A673 (cell line): ENCODE measurements at regions not wholly inside any gene's neighbourhood (a gene's known extent, or its start where the extent isn't known, plus 50 kb on each side); places are given as distances from the start of the nearest gene placed in this dataset.

Experiments
- BruUV-seq: library from RNA; stranded (reverse); fragments of 400-500 nt; replicated peaks from 2 replicates; lab custom pipeline; 2021; lab: Mats Ljungman, UMichigan
- CTCF ChIA-PET: fragments of 300-600 bp; sonication (Branson Sonifier 250); formaldehyde crosslinking; loops from one replicate; lab custom pipeline; 2022; ENCODE audit warnings: antibody characterized with exemption; lab: Charles Lee
- POLR2A ChIA-PET: fragments of 300-600 bp; sonication (Branson Sonifier 250); formaldehyde crosslinking; loops from one replicate; lab custom pipeline; 2022; ENCODE audit warnings: antibody characterized with exemption; ENCODE audit not compliant: low non-redundant PET; lab: Charles Lee
- DNase-seq: peaks from one replicate; pipeline ENCODE4 v3.0.0-alpha.2; 2015; ENCODE audit warnings: low spot score
- H3K27ac ChIP-seq: fragments of 200-600 bp; sonication (generic); 2 replicates; pipeline ENCODE4 v1.5.1; 2016; ENCODE audit warnings: mixed run types, low read depth, mild to moderate bottlenecking, mixed read lengths, antibody characterized with exemption, low read length; ENCODE audit not compliant: poor library complexity, severe bottlenecking
- H3K27me3 ChIP-seq: fragments of 200-600 bp; sonication (generic); replicated peaks from 2 replicates; pipeline ENCODE4 v1.6.1; 2017; ENCODE audit warnings: mixed run types, low read depth, mild to moderate bottlenecking, mixed read lengths, antibody characterized with exemption, low read length; ENCODE audit not compliant: insufficient read depth, poor library complexity
- H3K36me3 ChIP-seq: fragments of 200-600 bp; sonication (generic); 2 replicates; pipeline ENCODE4 v1.6.1; 2016; ENCODE audit warnings: mixed run types, mild to moderate bottlenecking, mixed read lengths, antibody characterized with exemption, low read length; ENCODE audit not compliant: insufficient read depth, poor library complexity, severe bottlenecking
- H3K4me1 ChIP-seq: fragments of 200-600 bp; sonication (generic); 2 replicates; pipeline ENCODE4 v1.6.1; 2017; ENCODE audit warnings: mixed run types, mild to moderate bottlenecking, mixed read lengths, antibody characterized with exemption, low read length; ENCODE audit not compliant: insufficient read depth, poor library complexity, severe bottlenecking
- H3K4me3 ChIP-seq: fragments of 200-600 bp; sonication (generic); 2 replicates; pipeline ENCODE4 v1.5.1; 2016; ENCODE audit warnings: low read depth, mixed run types, mild to moderate bottlenecking, mixed read lengths, low read length; ENCODE audit not compliant: poor library complexity, severe bottlenecking
- H3K9me3 ChIP-seq: fragments of 200-600 bp; sonication (generic); 2 replicates; pipeline ENCODE4 v1.6.1; 2016; ENCODE audit warnings: mixed run types, low read depth, mild to moderate bottlenecking, mixed read lengths, antibody characterized with exemption, low read length; ENCODE audit not compliant: poor library complexity, severe bottlenecking
- EZH2 ChIP-seq: fragments of 200-600 bp; sonication (generic); IDR thresholded peaks from 2 replicates; pipeline ENCODE4 v1.6.1; 2017; ENCODE audit warnings: borderline replicate concordance, low read depth, mild to moderate bottlenecking, mixed read lengths, antibody characterized with exemption, low read length; ENCODE audit not compliant: poor library complexity, severe bottlenecking
- intact Hi-C: fragments of 100-400 bp; cut with micrococcal nuclease; formaldehyde crosslinking; loops from one replicate; pipeline ENCODE4 v1.10.0; 2022; ENCODE audit not compliant: unreplicated experiment
- TF ChIP-seq, protein P1 (sequence below): fragments of 300-800, 200-600 bp; sonication (generic); conservative IDR thresholded peaks from 2 replicates; pipeline ENCODE4 v1.5.1; 2017; ENCODE audit warnings: low read depth, mild to moderate bottlenecking, antibody characterized with exemption, low read length, moderate library complexity, mixed read lengths

DNA sequence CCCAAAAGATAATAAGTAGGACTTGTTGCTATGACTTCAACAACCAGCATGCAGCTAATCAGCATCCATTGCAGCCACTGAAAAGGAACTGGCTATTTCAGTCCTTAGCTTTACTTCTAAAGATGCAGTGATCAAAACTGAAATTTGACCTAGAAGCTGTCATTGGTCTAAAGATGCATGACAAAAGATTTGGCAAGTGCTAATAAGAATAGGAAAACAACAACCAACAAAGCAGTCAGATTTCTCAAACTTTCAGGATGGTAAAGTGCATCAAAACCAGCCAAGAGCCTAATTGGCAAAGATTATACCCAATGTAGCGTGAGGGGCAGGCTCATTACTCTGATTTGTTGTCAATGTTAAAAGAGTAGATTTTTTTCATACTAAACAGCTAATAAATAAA is 77.1 kb upstream of the WDR17 start:
- intact Hi-C loops = no loop called here
- H3K4me1 ChIP-seq = no peaks in the 10 kb centered on the region
- H3K36me3 ChIP-seq = no peaks in the 10 kb centered on the region
- ChIA-PET POLR2A (no interaction called here), CTCF (no interaction called here)
- H3K27me3 ChIP-seq = no peaks in the 10 kb centered on the region
- TF ChIP-seq, protein P1, sequence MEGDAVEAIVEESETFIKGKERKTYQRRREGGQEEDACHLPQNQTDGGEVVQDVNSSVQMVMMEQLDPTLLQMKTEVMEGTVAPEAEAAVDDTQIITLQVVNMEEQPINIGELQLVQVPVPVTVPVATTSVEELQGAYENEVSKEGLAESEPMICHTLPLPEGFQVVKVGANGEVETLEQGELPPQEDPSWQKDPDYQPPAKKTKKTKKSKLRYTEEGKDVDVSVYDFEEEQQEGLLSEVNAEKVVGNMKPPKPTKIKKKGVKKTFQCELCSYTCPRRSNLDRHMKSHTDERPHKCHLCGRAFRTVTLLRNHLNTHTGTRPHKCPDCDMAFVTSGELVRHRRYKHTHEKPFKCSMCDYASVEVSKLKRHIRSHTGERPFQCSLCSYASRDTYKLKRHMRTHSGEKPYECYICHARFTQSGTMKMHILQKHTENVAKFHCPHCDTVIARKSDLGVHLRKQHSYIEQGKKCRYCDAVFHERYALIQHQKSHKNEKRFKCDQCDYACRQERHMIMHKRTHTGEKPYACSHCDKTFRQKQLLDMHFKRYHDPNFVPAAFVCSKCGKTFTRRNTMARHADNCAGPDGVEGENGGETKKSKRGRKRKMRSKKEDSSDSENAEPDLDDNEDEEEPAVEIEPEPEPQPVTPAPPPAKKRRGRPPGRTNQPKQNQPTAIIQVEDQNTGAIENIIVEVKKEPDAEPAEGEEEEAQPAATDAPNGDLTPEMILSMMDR = no peak
- no peak for TF ChIP-seq EZH2
- no TSS peak for BruUV-seq
- no peaks in the 10 kb centered on the region for H3K9me3 ChIP-seq
- no peak overlapping the region for H3K4me3 ChIP-seq
- DNase-seq = no peak
- H3K27ac ChIP-seq = no peak overlapping the region

DNA sequence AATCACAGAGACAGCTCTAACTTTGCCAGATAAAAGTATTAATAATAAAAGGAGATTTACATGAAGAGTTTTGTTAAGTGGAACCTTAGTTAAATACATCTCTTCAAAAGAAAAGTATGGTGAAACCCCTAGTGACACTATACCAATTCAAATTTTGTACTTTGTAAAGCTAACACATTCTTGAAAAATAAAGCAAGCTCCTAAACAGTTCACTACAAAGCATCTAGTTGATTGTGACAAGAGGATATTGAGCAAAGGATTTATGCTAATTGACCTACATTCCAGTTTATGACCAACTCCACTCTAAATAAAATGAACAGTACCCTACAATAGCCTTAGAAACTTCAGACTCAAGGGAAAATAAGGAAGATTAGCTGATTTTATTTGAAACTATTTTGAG is 69.4 kb upstream of the WDR17 start:
- no peaks in the 10 kb centered on the region for H3K9me3 ChIP-seq
- CTCF ChIA-PET = no interaction called here
- BruUV-seq = no TSS peak
- H3K4me3 ChIP-seq = no peak overlapping the region
- H3K4me1 ChIP-seq = no peaks in the 10 kb centered on the region
- peaks cover 10% of the 10 kb centered on the region for H3K27me3 ChIP-seq
- POLR2A ChIA-PET = no interaction called here
- DNase-seq = no peak
- H3K27ac ChIP-seq = no peak overlapping the region
- TF ChIP-seq, protein P1 = no peak
- no peak for TF ChIP-seq EZH2
- H3K36me3 ChIP-seq = no peaks in the 10 kb centered on the region
- intact Hi-C loops = no loop called here

DNA sequence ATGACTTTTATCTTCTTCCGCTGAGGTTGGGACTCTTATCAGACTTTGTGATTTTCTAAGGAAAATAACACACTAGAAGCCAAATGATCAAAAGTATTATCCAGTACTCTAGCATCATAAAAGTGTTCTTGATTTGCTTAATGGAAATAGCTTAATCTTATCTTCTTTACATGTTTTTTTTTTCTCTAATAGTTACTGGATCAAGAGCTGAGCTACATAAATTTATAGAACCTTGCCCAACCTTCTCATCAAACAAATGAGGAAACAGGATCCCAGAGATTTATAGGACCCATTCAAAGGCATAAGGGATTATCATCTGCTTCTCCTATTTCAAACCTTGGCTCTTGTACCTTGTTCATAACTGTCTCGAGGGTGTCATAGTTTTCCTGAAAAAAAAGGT is 68.3 kb upstream of the WDR17 start:
- BruUV-seq = no TSS peak
- intact Hi-C loops = no loop called here
- no peaks in the 10 kb centered on the region for H3K36me3 ChIP-seq
- DNase-seq = no peak
- H3K27ac ChIP-seq = no peak overlapping the region
- CTCF ChIA-PET = no interaction called here
- H3K4me1 ChIP-seq = no peaks in the 10 kb centered on the region
- H3K9me3 ChIP-seq = no peaks in the 10 kb centered on the region
- POLR2A ChIA-PET = no interaction called here
- TF ChIP-seq, protein P1 = no peak
- no peak for TF ChIP-seq EZH2
- H3K4me3 ChIP-seq = no peak overlapping the region
- peaks cover 19% of the 10 kb centered on the region for H3K27me3 ChIP-seq
